ENCODE measurements at regions not wholly inside any gene's neighbourhood (a gene's known extent, or its start where the extent isn't known, plus 50 kb on each side); places are given as distances from the start of the nearest gene placed in this dataset.
"Not testable (repeated sequence)": the region's sequence is repeated elsewhere in the genome, so short reads cannot be mapped to it uniquely, and the experiment has no call there.

DNA sequence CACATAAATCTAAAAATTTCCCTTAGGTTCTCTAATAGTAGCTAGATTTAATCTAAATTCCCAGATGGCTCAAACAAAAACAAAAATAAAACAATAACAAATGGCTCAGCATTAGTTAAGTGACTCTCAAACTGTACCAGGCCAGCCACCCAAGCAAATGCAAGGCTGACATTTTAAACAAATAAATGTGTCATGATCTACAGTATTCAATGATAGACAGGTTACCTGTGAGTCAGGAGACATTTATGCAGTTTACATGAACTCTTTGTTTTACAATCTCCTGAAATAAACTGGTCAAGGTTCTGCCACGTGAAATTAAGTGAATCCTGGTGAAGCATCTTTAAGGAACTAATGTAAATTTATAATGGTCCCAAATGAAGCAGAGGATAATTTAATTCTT, 580.2 kb upstream of the PTPRD start:
- intact Hi-C loops (cut with DNase I; ENCODE audit: low total_unique reads), result no loop called here

GRCh38 chr9:11194246-11194645, 581.4 kb upstream of the PTPRD start:
- no peak for DNase-seq
- no peaks in the 10 kb centered on the region for H3K4me1 ChIP-seq
- WGBS, 2 donors (ENCODE audit: low coverage in 1 of 2), result 83 to 92% methylated on average over 1 of the region's 1 CpG
- H3K36me3 ChIP-seq, result no peaks in the 10 kb centered on the region
- H3K27ac ChIP-seq, result no peak overlapping the region
- TF ChIP-seq CTCF (IDR thresholded peaks at IDR 0.05), result no peak
- no peak for TF ChIP-seq POLR2A (IDR thresholded peaks at IDR 0.05)
- TF ChIP-seq POLR2AphosphoS5 (IDR thresholded peaks at IDR 0.05), result no peak
- no peak for TF ChIP-seq EP300 (IDR thresholded peaks at IDR 0.05; ENCODE audit: low read depth)
- intact Hi-C loops (cut with DNase I; ENCODE audit: low total_unique reads) (no loop called here), in situ Hi-C loops (cut with MboI; ENCODE audit: low pct_ligation_motif_present in 1 of 4, low pct_unique_long_range_greater_than_20kb in 1 of 4, low sequenced_read_pairs in 3 of 4) (no loop called here)
- H3K9me3 ChIP-seq, result peaks cover 0 to 5% of the 10 kb centered on the region in 2 donors
- no peak overlapping the region for H3K4me3 ChIP-seq
- no peaks in the 10 kb centered on the region for H3K27me3 ChIP-seq

More for the DNA sequence above, 580.2 kb upstream of the PTPRD start:
- WGBS, 2 donors (ENCODE audit: low coverage in 1 of 2), result 6 to 9% methylated on average over 1 of the region's 1 CpG
- Histone ChIP-seq H3K4me3 (no peak overlapping the region), H3K27me3 (no peaks in the 10 kb centered on the region), H3K4me1 (no peaks in the 10 kb centered on the region), H3K9me3 (peaks cover 0 to 6% of the 10 kb centered on the region in 2 donors), H3K27ac (no peak overlapping the region), H3K36me3 (no peaks in the 10 kb centered on the region)
- in situ Hi-C loops (cut with MboI; ENCODE audit: low pct_ligation_motif_present in 1 of 4, low pct_unique_long_range_greater_than_20kb in 1 of 4, low sequenced_read_pairs in 3 of 4), result no loop called here
- DNase-seq, result no peak
- TF ChIP-seq POLR2AphosphoS5 (IDR thresholded peaks at IDR 0.05), result no peak
- no peak for TF ChIP-seq POLR2A (IDR thresholded peaks at IDR 0.05)
- TF ChIP-seq EP300 (IDR thresholded peaks at IDR 0.05; ENCODE audit: low read depth), result no peak
- TF ChIP-seq CTCF (IDR thresholded peaks at IDR 0.05), result no peak

DNA sequence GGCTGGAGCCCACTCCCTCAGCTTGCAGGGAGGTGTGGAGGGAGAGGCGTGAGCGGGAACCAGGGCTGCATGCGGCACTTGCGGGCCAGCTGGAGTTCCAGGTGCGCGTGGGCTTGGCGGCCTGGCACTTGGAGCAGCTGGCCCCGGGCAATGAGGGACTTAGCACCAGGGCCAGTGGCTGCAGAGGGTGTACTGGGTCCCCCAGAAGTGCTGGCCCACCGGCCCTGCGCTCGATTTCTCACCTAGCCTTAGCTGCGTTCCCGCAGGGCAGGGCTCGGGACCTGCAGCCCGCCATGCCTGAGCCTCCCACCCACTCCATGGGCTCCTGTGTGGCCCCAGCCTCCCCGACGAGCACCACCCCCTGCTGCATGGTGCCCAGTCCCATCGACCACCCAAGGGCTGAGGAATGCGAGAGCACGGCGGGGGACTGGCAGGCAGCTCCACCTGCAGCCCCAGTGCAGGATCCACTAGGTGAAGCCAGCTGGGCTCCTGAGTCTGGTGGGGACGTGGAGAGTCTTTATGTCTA, 584.1 kb upstream of the PTPRD start:
- H3K27me3 ChIP-seq; H3K4me1 ChIP-seq; in situ Hi-C loops (cut with MboI; ENCODE audit: low pct_ligation_motif_present in 1 of 4, low pct_unique_long_range_greater_than_20kb in 1 of 4, low sequenced_read_pairs in 3 of 4); H3K9me3 ChIP-seq; intact Hi-C loops (cut with DNase I; ENCODE audit: low total_unique reads); H3K27ac ChIP-seq; H3K36me3 ChIP-seq; DNase-seq; H3K4me3 ChIP-seq: not testable (repeated sequence)
- 89% methylated on average over 16 of the region's 22 CpGs; no CpG with 5 or more reads in 1 of the 2 donors for WGBS, 2 donors (ENCODE audit: low coverage in 1 of 2)

GRCh38 chr9:11199335-11199734, 586.5 kb upstream of the PTPRD start:
- Histone ChIP-seq H3K4me3 (no peak overlapping the region), H3K4me1 (no peaks in the 10 kb centered on the region), H3K36me3 (no peaks in the 10 kb centered on the region), H3K9me3 (no peaks in the 10 kb centered on the region), H3K27me3 (no peaks in the 10 kb centered on the region), H3K27ac (no peak overlapping the region)
- no peak for TF ChIP-seq POLR2AphosphoS5 (IDR thresholded peaks at IDR 0.05)
- TF ChIP-seq POLR2A (IDR thresholded peaks at IDR 0.05), result no peak
- TF ChIP-seq EP300 (IDR thresholded peaks at IDR 0.05; ENCODE audit: low read depth), result no peak
- no peak for TF ChIP-seq CTCF (IDR thresholded peaks at IDR 0.05)
- WGBS, 2 donors (ENCODE audit: low coverage in 1 of 2), result 74% methylated on average over 2 of the region's 2 CpGs; no CpG with 5 or more reads in 1 of the 2 donors
- intact Hi-C loops (cut with DNase I; ENCODE audit: low total_unique reads), result no loop called here
- DNase-seq, result no peak
- in situ Hi-C loops (cut with MboI; ENCODE audit: low pct_ligation_motif_present in 1 of 4, low pct_unique_long_range_greater_than_20kb in 1 of 4, low sequenced_read_pairs in 3 of 4), result no loop called here

DNA sequence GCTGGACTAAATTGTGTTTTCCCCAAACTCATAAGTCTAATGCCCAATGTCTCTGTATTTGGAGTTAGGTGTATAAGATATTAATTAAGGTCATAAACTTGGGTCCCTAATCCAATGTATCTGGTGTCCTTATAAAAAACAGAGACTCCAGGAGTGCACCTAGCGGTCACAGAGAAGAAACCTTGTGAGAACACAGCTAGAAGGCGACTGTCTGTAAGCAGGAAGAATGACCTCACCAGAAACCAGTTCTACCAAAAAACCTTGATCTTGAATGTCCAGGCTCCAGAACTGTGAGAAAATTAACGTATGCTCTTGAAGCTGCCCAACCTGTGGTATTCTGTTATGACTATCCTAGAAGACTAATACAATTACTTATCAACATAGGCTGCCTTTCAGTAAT, 591.7 kb upstream of the PTPRD start:
- 70 to 74% methylated on average over 3 of the region's 3 CpGs for WGBS, 2 donors (ENCODE audit: low coverage in 1 of 2)
- in situ Hi-C loops (cut with MboI; ENCODE audit: low pct_ligation_motif_present in 1 of 4, low pct_unique_long_range_greater_than_20kb in 1 of 4, low sequenced_read_pairs in 3 of 4), result no loop called here
- TF ChIP-seq CTCF (IDR thresholded peaks at IDR 0.05), result no peak
- TF ChIP-seq EP300 (IDR thresholded peaks at IDR 0.05; ENCODE audit: low read depth), result no peak
- no peak for TF ChIP-seq POLR2AphosphoS5 (IDR thresholded peaks at IDR 0.05)
- TF ChIP-seq POLR2A (IDR thresholded peaks at IDR 0.05), result no peak
- H3K9me3 ChIP-seq, result no peaks in the 10 kb centered on the region
- no peaks in the 10 kb centered on the region for H3K36me3 ChIP-seq
- intact Hi-C loops (cut with DNase I; ENCODE audit: low total_unique reads), result no loop called here
- no peaks in the 10 kb centered on the region for H3K4me1 ChIP-seq
- H3K27ac ChIP-seq, result no peak overlapping the region
- DNase-seq, result no peak
- H3K27me3 ChIP-seq, result no peaks in the 10 kb centered on the region
- H3K4me3 ChIP-seq, result no peak overlapping the region

Measured in transverse colon (tissue), 4 donors.